GM12878 (cell line): ENCODE measurements at regions not wholly inside any gene's neighbourhood (a gene's known extent, or its start where the extent isn't known, plus 50 kb on each side); places are given as distances from the start of the nearest gene placed in this dataset.
"Not testable (repeated sequence)": the region's sequence is repeated elsewhere in the genome, so short reads cannot be mapped to it uniquely, and the experiment has no call there.

Experiments used
- BHLHE40 ChIP-seq, 2 experiments: fragments of 450-650 bp in 1 of 2; IDR thresholded peaks; 2 replicates each; pipeline ENCODE4 v1.6.1; 2011 to 2017; ENCODE audit warnings: low read depth in 2 of 2, borderline replicate concordance in 1 of 2, improper control_type of control experiment in 1 of 2, low read length in 1 of 2, mild to moderate bottlenecking in 1 of 2
- POLR2A ChIP-seq: IDR thresholded peaks from 2 replicates; pipeline ENCODE4 v1.6.1; 2011; ENCODE audit warnings: low read depth, mild to moderate bottlenecking, low read length
- SMC3 ChIP-seq: IDR thresholded peaks from 2 replicates; pipeline ENCODE4 v1.6.1; 2011; ENCODE audit warnings: low read length, improper control_type of control experiment, borderline replicate concordance

- not testable (repeated sequence) for TF ChIP-seq BHLHE40 (IDR thresholded peaks at IDR 0.05; ENCODE audit: borderline replicate concordance in 1 of 2, low read depth in 2 of 2, low read length in 1 of 2); SMC3; POLR2A
Observed at GRCh38 chr7:8890346-8890745, 456.9 kb downstream of the NXPH1 start.
